ENCODE measurements at regions not wholly inside any gene's neighbourhood (a gene's known extent, or its start where the extent isn't known, plus 50 kb on each side); places are given as distances from the start of the nearest gene placed in this dataset.

- TF ChIP-seq CTCF (IDR thresholded peaks at IDR 0.05; ENCODE audit: low read depth, low read length): no peak
- no peak for TF ChIP-seq EZH2phosphoT487 (IDR thresholded peaks at IDR 0.05; ENCODE audit: low read depth)
These were observed 99.2 kb upstream of the MIR17HG start for GRCh38 chr13:91248249-91248648.

All from OCI-LY3 (cell line).